Caco-2 (cell line): ENCODE measurements at regions not wholly inside any gene's neighbourhood (a gene's known extent, or its start where the extent isn't known, plus 50 kb on each side); places are given as distances from the start of the nearest gene placed in this dataset.

Experiments
- BruUV-seq: library from RNA; stranded (reverse); fragments of 400-500 nt; replicated peaks from 2 replicates; lab custom pipeline; 2021; lab: Mats Ljungman, UMichigan
- CTCF ChIA-PET: fragments of 300-600 bp; sonication (Branson Sonifier 250); formaldehyde crosslinking; loops from one replicate; lab custom pipeline; 2022; ENCODE audit warnings: antibody characterized with exemption; lab: Charles Lee
- POLR2A ChIA-PET: fragments of 300-600 bp; sonication (Branson Sonifier 250); formaldehyde crosslinking; loops from one replicate; lab custom pipeline; 2022; ENCODE audit warnings: antibody characterized with exemption; lab: Charles Lee
- DNase-seq, 2 experiments: peaks; one replicate each; pipeline versions ENCODE4 v3.0.0 to v3.0.0-alpha.2; 2020 to 2022
- H3K27me3 ChIP-seq: replicated peaks from 2 replicates; pipeline ENCODE4 v1.6.0; 2011; ENCODE audit warnings: low read length; ENCODE audit not compliant: control insufficient read depth, insufficient read depth
- H3K36me3 ChIP-seq: 2 replicates; pipeline ENCODE4 v1.5.1; 2011; ENCODE audit warnings: low read length; ENCODE audit not compliant: control insufficient read depth, insufficient read depth
- H3K4me1 ChIP-seq: fragments of 250-450 bp; sonication (Bioruptor Pico); 2 replicates; pipeline ENCODE4 v1.5.1; 2020; ENCODE audit warnings: mild to moderate bottlenecking
- H3K4me3 ChIP-seq: 2 replicates; pipeline ENCODE4 v1.5.1; 2011; ENCODE audit warnings: low read depth, mild to moderate bottlenecking, control low read depth, low read length
- H3K9me3 ChIP-seq: fragments of 250-450 bp; sonication (Bioruptor Pico); 2 replicates; pipeline ENCODE4 v1.5.1; 2020; ENCODE audit warnings: mild to moderate bottlenecking, moderate library complexity
- H3K27ac Mint-ChIP-seq: one replicate; pipeline ENCODE4 v1.8.0; 2022; ENCODE audit warnings: mixed read lengths; ENCODE audit not compliant: unreplicated experiment
- H3K27me3 Mint-ChIP-seq: one replicate; pipeline ENCODE4 v1.8.0; 2022; ENCODE audit warnings: mixed read lengths; ENCODE audit not compliant: insufficient read depth, unreplicated experiment
- H3K36me3 Mint-ChIP-seq: one replicate; pipeline ENCODE4 v1.8.0; 2022; ENCODE audit warnings: mild to moderate bottlenecking, mixed read lengths; ENCODE audit not compliant: insufficient read depth, unreplicated experiment
- H3K4me1 Mint-ChIP-seq: one replicate; pipeline ENCODE4 v1.8.0; 2022; ENCODE audit warnings: low read depth, mixed read lengths; ENCODE audit not compliant: unreplicated experiment
- H3K4me3 Mint-ChIP-seq: one replicate; pipeline ENCODE4 v1.8.0; 2022; ENCODE audit warnings: mild to moderate bottlenecking, moderate library complexity, mixed read lengths; ENCODE audit not compliant: unreplicated experiment
- H3K9me3 Mint-ChIP-seq: one replicate; pipeline ENCODE4 v1.8.0; 2022; ENCODE audit warnings: mixed read lengths; ENCODE audit not compliant: unreplicated experiment
- intact Hi-C: fragments of 100-400 bp; cut with micrococcal nuclease; formaldehyde crosslinking; loops from one replicate; pipeline ENCODE4 v1.10.0; 2022; ENCODE audit not compliant: unreplicated experiment
- TF ChIP-seq, protein P1 (sequence below), 2 experiments: fragments of 200-600 bp in 1 of 2; IDR thresholded peaks; 1 replicate in 1 of 2; 2 replicates in 1 of 2; pipeline versions ENCODE4 v1.5.1 to v1.8.0; 2011 to 2022; ENCODE audit warnings: antibody characterized with exemption in 1 of 2, control low read depth in 1 of 2, inconsistent platforms in 1 of 2, low read depth in 1 of 2, low read length in 1 of 2, mild to moderate bottlenecking in 1 of 2, moderate library complexity in 1 of 2; ENCODE audit not compliant: insufficient read depth in 1 of 2, severe bottlenecking in 1 of 2, unreplicated experiment in 1 of 2

DNA sequence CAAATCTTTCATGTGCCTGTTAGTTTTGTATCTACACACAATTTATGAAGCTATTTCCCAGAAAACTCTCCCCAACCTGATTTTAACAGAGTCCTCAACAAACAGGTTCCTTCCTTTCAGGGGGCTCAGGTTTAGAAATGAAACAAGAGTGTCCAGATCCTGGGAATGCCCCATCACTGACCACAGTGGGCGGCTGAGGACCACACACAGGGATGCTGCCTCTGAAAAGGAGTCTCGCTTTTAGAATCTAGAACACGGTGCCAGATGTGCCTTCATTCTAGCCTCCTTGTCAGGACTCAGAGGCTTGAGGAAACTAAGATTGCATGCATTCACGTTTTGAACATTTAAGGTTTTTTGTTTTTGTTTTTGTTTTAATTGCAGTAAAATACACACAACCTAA lies 115.0 kb downstream of the FOXB1 start:
- Mint-ChIP-seq H3K36me3 (no peaks in the 10 kb centered on the region), H3K4me1 (peaks cover 8% of the 10 kb centered on the region)

DNA sequence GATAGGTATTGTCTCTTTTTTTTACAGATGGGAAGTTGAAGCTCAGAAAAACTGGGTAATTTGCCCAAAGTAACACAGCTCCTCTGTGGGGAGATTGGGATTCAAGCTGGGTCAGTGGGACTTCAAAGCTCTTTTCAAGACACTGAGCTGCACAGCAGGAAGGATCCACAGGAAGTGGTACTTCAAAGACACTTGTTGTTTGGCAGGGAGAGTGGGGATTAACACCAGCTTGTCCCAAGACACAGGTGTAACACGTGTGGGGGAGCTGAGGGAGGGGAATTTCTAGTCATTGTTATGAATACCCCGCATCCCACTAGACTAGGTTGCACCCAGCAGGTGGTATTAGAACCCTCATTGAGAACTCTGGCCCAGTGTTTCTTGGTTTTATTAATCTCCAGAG lies 116.0 kb downstream of the FOXB1 start:
- ChIA-PET CTCF (no interaction called here), POLR2A (no interaction called here)
- DNase-seq, result no peak
- Mint-ChIP-seq H3K27me3 (peaks cover 10% of the 10 kb centered on the region), H3K27ac (no peak overlapping the region), H3K36me3 (no peaks in the 10 kb centered on the region), H3K4me1 (peaks cover 8% of the 10 kb centered on the region), H3K9me3 (no peaks in the 10 kb centered on the region), H3K4me3 (no peak overlapping the region)
- H3K4me1 ChIP-seq, result no peaks in the 10 kb centered on the region
- no peaks in the 10 kb centered on the region for H3K9me3 ChIP-seq
- intact Hi-C loops, result no loop called here
- no TSS peak for BruUV-seq
- no peak overlapping the region for H3K4me3 ChIP-seq
- no peaks in the 10 kb centered on the region; the same call in 1 of the 2 replicates for H3K27me3 ChIP-seq
- TF ChIP-seq, protein P1, sequence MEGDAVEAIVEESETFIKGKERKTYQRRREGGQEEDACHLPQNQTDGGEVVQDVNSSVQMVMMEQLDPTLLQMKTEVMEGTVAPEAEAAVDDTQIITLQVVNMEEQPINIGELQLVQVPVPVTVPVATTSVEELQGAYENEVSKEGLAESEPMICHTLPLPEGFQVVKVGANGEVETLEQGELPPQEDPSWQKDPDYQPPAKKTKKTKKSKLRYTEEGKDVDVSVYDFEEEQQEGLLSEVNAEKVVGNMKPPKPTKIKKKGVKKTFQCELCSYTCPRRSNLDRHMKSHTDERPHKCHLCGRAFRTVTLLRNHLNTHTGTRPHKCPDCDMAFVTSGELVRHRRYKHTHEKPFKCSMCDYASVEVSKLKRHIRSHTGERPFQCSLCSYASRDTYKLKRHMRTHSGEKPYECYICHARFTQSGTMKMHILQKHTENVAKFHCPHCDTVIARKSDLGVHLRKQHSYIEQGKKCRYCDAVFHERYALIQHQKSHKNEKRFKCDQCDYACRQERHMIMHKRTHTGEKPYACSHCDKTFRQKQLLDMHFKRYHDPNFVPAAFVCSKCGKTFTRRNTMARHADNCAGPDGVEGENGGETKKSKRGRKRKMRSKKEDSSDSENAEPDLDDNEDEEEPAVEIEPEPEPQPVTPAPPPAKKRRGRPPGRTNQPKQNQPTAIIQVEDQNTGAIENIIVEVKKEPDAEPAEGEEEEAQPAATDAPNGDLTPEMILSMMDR (IDR thresholded peaks at IDR 0.05; ENCODE audit: insufficient read depth in 1 of 2, low read depth in 1 of 2, low read length in 1 of 2, severe bottlenecking in 1 of 2, unreplicated experiment in 1 of 2), result no peak
- H3K36me3 ChIP-seq, result no peaks in the 10 kb centered on the region

More for the DNA sequence above, 115.0 kb downstream of the FOXB1 start:
- Mint-ChIP-seq H3K27ac (no peak overlapping the region), H3K4me3 (no peak overlapping the region), H3K27me3 (peaks cover 14% of the 10 kb centered on the region), H3K9me3 (no peaks in the 10 kb centered on the region)
- H3K36me3 ChIP-seq, result no peaks in the 10 kb centered on the region
- H3K27me3 ChIP-seq, result no peaks in the 10 kb centered on the region; the same call in 1 of the 2 replicates
- H3K4me3 ChIP-seq, result no peak overlapping the region
- ChIA-PET CTCF (no interaction called here), POLR2A (no interaction called here)
- no peaks in the 10 kb centered on the region for H3K4me1 ChIP-seq
- no TSS peak for BruUV-seq
- no peaks in the 10 kb centered on the region for H3K9me3 ChIP-seq
- TF ChIP-seq, protein P1 (IDR thresholded peaks at IDR 0.05; ENCODE audit: insufficient read depth in 1 of 2, low read depth in 1 of 2, low read length in 1 of 2, severe bottlenecking in 1 of 2, unreplicated experiment in 1 of 2), result no peak
- intact Hi-C loops, result no loop called here
- DNase-seq, result no peak

DNA sequence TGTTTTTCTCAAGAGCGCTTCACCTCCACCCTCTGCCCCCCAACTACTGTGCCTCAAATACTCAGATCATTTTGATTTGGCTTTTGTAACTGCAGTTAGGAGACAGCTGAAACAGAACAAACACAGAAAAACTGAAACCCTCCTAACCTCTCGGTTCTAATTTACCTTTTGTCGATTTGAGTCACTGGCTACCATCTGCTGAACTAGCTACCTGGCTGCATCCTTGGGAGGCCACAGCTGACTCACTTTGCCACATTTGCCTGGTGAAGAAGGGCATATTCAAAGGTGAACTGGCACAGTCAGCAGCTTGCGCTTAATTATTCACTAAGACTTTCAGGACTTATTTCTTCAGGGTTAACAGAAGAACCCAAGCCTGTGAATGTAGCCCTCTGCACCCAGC lies 117.7 kb downstream of the FOXB1 start:
- Histone ChIP-seq H3K27me3 (no peaks in the 10 kb centered on the region; the same call in 1 of the 2 replicates), H3K36me3 (no peaks in the 10 kb centered on the region), H3K4me1 (no peaks in the 10 kb centered on the region), H3K9me3 (no peaks in the 10 kb centered on the region), H3K4me3 (no peak overlapping the region)
- CTCF ChIA-PET, result no interaction called here
- no peaks in the 10 kb centered on the region for H3K36me3 Mint-ChIP-seq
- intact Hi-C loops, result no loop called here
- POLR2A ChIA-PET, result no interaction called here
- no TSS peak for BruUV-seq
- no peaks in the 10 kb centered on the region for H3K4me1 Mint-ChIP-seq
- H3K4me3 Mint-ChIP-seq, result no peak overlapping the region
- TF ChIP-seq, protein P1 (IDR thresholded peaks at IDR 0.05; ENCODE audit: insufficient read depth in 1 of 2, low read depth in 1 of 2, low read length in 1 of 2, severe bottlenecking in 1 of 2, unreplicated experiment in 1 of 2), result no peak
- H3K27me3 Mint-ChIP-seq, result peaks cover 9% of the 10 kb centered on the region
- DNase-seq, result no peak
- no peaks in the 10 kb centered on the region for H3K9me3 Mint-ChIP-seq
- H3K27ac Mint-ChIP-seq, result no peak overlapping the region
